ENCODE measurements at regions not wholly inside any gene's neighbourhood (a gene's known extent, or its start where the extent isn't known, plus 50 kb on each side); places are given as distances from the start of the nearest gene placed in this dataset.
"Not testable (repeated sequence)": the region's sequence is repeated elsewhere in the genome, so short reads cannot be mapped to it uniquely, and the experiment has no call there.

GRCh38 chr16:85240982-85241924 lies 129.0 kb upstream of the CIBAR2 start:
- no peak for DNase-seq

GRCh38 chr16:85242140-85242539 lies 129.9 kb upstream of the CIBAR2 start:
- DNase-seq, result no peak

GRCh38 chr16:85243308-85243707 lies 131.0 kb upstream of the CIBAR2 start:
- no peak for DNase-seq

- DNase-seq, result not testable (repeated sequence)
These were observed 132.2 kb upstream of the CIBAR2 start for GRCh38 chr16:85244452-85244851.

GRCh38 chr16:85245307-85246172 lies 133.3 kb upstream of the CIBAR2 start:
- peak; percentile 82 for DNase-seq

- no peak for DNase-seq
These were observed 134.2 kb upstream of the CIBAR2 start for GRCh38 chr16:85246473-85246872.

GRCh38 chr16:85246973-85247372 lies 134.7 kb upstream of the CIBAR2 start:
- DNase-seq, result no peak

- DNase-seq, result no peak
These were observed 136.1 kb upstream of the CIBAR2 start for GRCh38 chr16:85248342-85248741.

GRCh38 chr16:85248857-85249256 lies 136.6 kb upstream of the CIBAR2 start:
- no peak for DNase-seq

- DNase-seq, result no peak
These were observed 137.3 kb upstream of the CIBAR2 start for GRCh38 chr16:85249418-85250146.

GRCh38 chr16:85250147-85250463 lies 137.8 kb upstream of the CIBAR2 start:
- no peak for DNase-seq

- DNase-seq, result no peak
These were observed 138.4 kb upstream of the CIBAR2 start for GRCh38 chr16:85250609-85251223.

GRCh38 chr16:85251225-85251760 lies 139.0 kb upstream of the CIBAR2 start:
- DNase-seq, result no peak

GRCh38 chr16:85252014-85252413 lies 139.7 kb upstream of the CIBAR2 start:
- no peak for DNase-seq

GRCh38 chr16:85252461-85252860 lies 140.2 kb upstream of the CIBAR2 start:
- DNase-seq, result no peak

GRCh38 chr16:85253084-85253941 lies 141.0 kb upstream of the CIBAR2 start:
- DNase-seq, result peak; percentile 77

- no peak for DNase-seq
These were observed 141.8 kb upstream of the CIBAR2 start for GRCh38 chr16:85254051-85254450.

GRCh38 chr16:85254921-85255320 lies 142.6 kb upstream of the CIBAR2 start:
- DNase-seq, result no peak

GRCh38 chr16:85255777-85256176 lies 143.5 kb upstream of the CIBAR2 start:
- DNase-seq, result no peak

- DNase-seq, result no peak
These were observed 144.0 kb upstream of the CIBAR2 start for GRCh38 chr16:85256190-85256739.

- no peak for DNase-seq
These were observed 145.2 kb upstream of the CIBAR2 start for GRCh38 chr16:85257483-85257882.

All from femur (tissue), 1 donor.